IMR-90 (cell line): ENCODE measurements at regions not wholly inside any gene's neighbourhood (a gene's known extent, or its start where the extent isn't known, plus 50 kb on each side); places are given as distances from the start of the nearest gene placed in this dataset.

Experiments
- CTCF ChIP-seq: conservative IDR thresholded peaks from 2 replicates; pipeline ENCODE4 v1.5.1; 2012; ENCODE audit warnings: mild to moderate bottlenecking, low read depth, low read length, improper control_type of control experiment
- ELK1 ChIP-seq: fragments of 150-350 bp; IDR thresholded peaks from 2 replicates; pipeline ENCODE4 v1.6.1; 2016; ENCODE audit warnings: low read depth, mild to moderate bottlenecking, low read length, moderate library complexity, borderline replicate concordance
- FOS ChIP-seq: fragments of 150-350 bp; IDR thresholded peaks from 2 replicates; pipeline ENCODE4 v1.6.1; 2016; ENCODE audit warnings: low read depth, low read length
- MAZ ChIP-seq: IDR thresholded peaks from 2 replicates; pipeline ENCODE4 v1.6.1; 2012; ENCODE audit warnings: low read depth, mild to moderate bottlenecking, low read length, improper control_type of control experiment, moderate library complexity, borderline replicate concordance
- POLR2A ChIP-seq: IDR thresholded peaks from 2 replicates; pipeline ENCODE4 v1.6.1; 2012; ENCODE audit warnings: mild to moderate bottlenecking, low read depth, low read length
- RAD21 ChIP-seq: IDR thresholded peaks from 2 replicates; pipeline ENCODE4 v1.6.1; 2012; ENCODE audit warnings: low read length, improper control_type of control experiment
- RCOR1 ChIP-seq: IDR thresholded peaks from 2 replicates; pipeline ENCODE4 v1.6.1; 2012; ENCODE audit warnings: mild to moderate bottlenecking, low read length, improper control_type of control experiment; ENCODE audit not compliant: insufficient replicate concordance
- RFX5 ChIP-seq: IDR thresholded peaks from 2 replicates; pipeline ENCODE4 v1.8.0; 2012; ENCODE audit warnings: low read depth, mild to moderate bottlenecking, low read length, moderate library complexity
- USF2 ChIP-seq: fragments of 150-350 bp; IDR thresholded peaks from 2 replicates; pipeline ENCODE4 v1.6.1; 2017; ENCODE audit warnings: mild to moderate bottlenecking, antibody characterized with exemption, low read length, low read depth

GRCh38 chr21:16159213-16159970 lies 429.6 kb downstream of the USP25 start:
- TF ChIP-seq ELK1 (no peak), CTCF (no peak), POLR2A (no peak), FOS (no peak), RAD21 (no peak), RCOR1 (no peak), MAZ (no peak), USF2 (no peak), RFX5 (no peak)
